Activated T-cell treated with anti-CD3 and anti-CD28 coated beads, Interleukin-2, amount 50 U/mL, for 1 hour (primary cell): ENCODE measurements at regions not wholly inside any gene's neighbourhood (a gene's known extent, or its start where the extent isn't known, plus 50 kb on each side); places are given as distances from the start of the nearest gene placed in this dataset.

Source experiments
- DNase-seq: peaks from one replicate; pipeline ENCODE4 v3.0.0-alpha.2; 2020

DNA sequence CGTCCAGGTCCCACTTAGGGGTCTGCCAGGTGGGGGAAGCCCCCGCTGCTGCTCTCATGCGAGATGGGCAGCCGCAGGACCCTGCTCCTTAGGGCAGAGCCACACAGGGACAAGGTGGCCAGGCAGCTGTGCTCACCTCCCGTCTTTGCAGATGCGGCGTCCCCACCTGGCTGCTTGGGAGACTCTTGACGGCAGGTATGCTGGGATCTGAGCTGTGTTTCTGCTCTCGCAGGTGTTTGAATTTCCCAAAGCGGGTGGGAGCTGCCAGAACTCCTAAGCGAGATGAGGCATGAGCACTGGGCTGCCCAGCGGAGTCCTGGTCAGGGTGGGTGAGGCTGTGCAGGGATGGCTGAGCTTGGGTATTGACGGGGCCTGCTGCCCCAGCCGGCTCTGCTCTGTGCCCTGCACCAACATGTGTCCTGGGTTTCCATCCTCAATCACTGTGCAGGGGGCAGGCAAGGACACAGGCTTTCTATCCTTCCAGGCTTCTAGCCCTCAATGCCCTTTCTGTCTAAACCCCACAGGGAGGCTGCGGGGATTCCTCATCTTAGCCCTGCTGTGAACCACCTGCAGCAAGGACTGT is 151.4 kb downstream of the ICE1 start:
- no peak for DNase-seq

DNA sequence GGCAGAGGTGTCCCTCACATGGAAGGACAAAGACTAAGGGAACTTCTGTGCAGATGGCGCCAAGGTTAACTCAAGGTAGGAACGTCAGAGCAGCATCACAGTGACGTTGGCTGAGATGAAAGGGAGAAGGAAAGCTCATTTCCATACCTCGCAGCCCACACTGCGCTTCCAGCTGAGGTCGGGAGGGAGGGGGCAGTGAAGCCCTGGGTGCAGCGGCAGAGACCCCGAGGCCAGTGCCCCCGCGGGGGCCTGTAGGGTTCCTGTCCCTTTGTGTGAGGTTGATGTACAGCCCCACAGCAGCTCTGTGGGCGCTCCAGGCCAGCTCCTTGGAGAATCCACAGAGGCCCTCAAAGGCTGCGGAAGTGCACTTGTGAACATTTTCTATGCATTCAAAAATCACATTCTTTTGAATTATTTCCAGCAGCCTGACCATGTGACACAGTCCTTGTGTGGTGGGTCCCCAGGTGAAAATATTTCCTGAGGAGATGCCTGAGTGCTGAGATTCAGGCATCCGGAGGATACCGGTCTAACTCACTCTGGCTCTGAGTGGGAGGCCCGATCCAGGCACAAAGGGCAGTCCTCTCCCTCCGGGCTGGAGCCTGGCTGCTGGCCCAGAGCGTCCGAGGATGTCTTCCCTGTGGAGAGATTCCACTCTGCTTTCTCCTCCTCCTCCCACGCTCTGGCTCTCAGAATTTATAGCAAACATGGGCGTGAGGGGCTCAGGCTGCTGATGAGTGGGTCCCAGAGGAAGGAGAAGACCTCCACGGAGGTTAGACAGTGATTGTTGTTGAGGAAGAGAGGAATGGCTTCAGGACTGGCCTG is 150.7 kb downstream of the ICE1 start:
- no peak for DNase-seq

DNA sequence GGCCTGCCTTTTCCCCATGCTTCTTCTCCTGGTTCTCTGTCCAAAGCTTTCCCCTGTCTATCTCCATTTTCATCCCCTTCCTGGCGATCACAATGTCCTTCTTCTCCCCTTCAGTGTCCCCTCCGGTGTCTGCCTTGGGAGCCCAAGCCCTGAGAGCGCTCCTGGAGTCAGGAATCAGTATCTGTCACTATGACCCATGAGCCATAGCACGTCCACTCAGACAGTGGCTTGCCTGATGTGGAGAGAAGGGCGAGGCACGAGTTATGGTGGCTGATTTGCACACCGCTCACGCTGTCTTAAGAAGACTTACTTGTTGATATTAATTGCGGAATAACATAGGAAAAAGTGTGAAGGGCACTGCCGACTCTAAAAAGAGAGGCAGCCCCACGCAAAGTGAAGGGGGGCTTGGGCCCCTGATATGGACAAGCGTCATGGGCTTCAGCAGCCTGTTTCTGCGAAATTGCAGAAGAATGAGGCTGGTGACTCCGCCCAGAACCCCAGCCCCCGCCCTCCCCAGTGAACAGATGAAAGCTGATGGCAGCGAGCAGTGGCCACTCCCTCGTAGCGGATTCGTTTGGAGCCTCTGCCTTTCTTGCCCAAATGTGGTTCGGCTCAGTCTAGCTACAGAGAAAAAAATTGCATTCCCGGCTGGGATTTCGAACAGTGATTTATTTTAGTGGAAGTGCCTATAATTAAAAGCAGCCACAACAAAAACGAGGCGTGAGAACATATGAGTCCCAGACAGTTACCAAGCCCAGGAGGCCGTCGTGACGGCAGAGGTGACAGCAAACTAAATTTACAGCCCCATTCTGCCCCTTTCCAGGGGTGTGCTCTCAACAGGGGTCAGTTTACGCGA is 149.8 kb downstream of the ICE1 start:
- DNase-seq, result no peak

DNA sequence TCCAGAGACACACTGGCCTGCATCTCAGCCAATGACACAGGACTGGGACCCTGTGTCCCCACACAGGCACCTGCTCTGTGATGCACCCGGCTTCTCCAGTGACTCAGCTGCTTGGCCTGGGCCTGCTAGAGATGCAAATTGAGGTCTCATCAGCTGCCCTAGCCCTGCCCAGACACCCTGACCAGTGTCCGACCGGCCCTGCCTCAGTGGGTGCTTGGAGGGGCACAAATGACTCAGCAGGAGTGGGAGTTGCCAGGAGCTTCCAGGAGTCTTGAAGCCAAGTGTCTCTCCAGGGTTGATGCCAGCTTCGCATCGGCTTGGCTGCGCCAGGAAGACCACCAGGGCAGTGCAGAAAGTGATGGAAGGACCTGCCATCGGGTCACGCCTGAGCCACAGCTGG is 148.2 kb downstream of the ICE1 start:
- no peak for DNase-seq

DNA sequence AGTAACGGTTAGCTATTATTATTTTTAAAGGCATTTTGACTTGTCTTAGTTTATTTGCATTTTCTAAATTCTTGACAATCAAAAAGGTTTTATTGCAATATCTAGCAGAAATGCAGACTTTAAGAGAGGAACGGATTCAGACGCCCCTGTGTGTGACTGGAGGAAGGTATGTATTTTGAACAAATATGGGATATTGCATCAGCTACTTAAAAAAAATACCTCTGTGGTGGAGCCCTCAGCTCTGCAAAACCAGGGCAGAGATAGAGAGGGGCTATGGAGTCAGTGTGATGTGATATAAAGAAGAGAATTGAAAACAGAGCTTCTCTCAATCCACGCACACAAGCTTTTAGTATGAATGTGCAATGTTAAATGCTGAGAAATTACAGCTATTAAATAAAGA is 142.4 kb downstream of the ICE1 start:
- DNase-seq, result no peak

DNA sequence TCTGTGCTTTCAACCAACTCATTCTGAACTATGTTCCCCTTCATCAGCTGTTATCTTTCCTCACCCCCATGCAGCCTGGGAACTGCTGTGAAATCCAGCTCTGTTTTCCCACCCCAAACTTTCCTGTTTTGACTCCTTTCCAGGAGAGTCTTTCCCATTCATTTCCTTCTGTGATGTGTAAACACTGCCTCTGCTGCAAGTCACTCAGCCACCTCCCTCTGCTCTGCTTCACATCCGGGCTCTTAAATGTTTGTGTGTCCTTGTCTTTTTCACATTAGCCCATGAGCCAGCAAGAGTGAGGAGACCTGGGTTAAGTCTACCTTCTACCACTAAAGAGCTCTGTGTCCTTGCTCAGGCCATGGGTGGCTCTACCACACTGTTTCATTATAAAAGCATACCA is 137.5 kb downstream of the ICE1 start:
- DNase-seq, result no peak

DNA sequence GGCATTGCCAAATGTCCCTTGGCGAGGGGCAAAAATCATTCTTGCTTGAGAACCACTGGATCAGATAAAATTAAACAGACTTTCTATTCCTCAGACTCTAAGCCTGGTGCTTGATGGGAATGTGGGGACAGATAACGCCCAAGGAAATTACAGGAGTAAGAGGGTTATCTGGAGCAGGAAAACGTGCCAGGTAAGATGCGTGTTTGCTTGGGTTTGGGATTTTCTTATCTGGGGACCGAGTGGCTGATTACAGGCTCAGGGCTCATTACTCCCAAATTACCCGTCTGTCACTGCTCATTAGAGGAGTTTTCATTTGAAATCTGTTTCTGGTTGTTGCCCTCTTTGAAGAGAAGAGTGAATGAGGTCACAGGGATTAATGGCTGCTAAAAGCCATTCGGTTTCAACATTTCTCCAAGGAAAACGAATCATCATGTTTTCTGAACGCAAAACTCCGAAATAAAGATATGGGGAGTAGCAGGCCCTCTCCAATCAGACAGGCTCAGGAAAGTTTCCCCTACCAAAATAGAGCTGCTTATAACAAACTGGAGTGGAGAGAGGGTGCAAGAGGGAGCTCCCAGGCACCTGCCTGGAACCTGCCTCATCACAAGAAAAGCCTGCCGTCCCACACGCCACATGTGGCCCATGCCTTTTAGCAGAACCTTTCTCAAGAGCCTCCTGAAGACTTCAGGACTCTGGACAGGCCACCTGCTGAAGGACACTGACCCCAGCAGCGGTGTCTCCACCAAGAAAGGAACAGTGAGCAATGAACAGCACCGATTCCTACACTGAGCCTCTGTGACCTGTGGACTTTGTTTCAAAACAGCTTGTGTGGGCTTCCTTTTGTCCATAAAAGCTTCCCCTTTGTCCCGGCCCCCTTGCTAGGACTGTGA is 136.4 kb downstream of the ICE1 start:
- no peak for DNase-seq

DNA sequence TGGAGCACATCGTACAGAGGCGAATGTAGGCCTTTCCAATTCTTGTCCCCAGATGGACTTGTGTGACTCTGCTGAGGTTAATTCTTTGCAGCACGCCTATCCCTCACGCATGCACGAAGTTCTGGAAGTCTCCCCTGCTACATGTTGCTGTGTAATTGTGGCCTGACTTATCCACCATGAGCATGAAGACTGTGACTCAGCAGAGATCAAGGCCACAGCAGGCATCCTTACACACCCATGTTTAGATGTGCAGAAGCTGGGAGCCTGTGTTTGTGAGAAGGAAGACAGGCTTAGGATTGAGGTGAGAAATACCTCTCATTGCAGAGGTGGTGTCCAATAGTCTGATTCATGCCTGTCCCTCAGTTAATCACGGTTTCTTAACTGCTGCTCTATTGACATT is 135.6 kb downstream of the ICE1 start:
- no peak for DNase-seq

DNA sequence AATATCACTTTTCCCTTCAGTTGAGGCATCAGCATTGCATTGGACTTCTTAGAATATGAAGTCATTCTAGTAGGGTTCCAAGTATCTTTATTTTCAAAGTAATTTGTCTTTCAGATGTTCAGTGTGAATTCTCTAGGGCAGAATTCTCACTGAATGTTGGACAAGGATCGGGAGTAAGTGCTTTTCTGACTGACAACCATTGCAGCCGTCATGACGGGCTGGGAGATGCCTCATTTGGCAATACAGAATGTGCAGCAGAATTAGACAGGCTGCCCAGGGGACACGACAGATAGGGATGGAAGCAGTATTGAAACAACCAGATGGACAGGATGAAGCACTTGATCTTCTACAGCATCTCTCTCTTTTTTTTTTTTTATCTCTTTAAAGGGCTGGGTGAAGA is 129.0 kb downstream of the ICE1 start:
- no peak for DNase-seq

DNA sequence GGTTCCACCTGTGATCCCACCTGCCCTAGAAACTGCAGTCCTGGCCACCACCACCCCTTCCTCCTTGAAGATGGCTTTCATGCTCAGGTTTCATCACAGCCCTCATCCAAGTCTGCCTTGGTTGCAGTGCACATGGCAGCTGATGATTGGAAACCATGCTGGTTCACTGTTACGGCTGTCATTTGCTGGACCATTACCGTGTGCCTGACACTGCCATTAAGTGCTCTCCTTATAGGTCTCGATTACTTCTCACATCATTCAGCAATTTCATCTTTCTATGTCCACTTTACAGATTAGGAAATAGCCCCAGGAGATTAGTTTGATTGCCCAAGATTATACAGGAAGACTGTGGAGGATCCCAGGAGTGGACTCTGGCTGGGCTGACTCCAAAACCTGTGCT is 123.9 kb downstream of the ICE1 start:
- no peak for DNase-seq

DNA sequence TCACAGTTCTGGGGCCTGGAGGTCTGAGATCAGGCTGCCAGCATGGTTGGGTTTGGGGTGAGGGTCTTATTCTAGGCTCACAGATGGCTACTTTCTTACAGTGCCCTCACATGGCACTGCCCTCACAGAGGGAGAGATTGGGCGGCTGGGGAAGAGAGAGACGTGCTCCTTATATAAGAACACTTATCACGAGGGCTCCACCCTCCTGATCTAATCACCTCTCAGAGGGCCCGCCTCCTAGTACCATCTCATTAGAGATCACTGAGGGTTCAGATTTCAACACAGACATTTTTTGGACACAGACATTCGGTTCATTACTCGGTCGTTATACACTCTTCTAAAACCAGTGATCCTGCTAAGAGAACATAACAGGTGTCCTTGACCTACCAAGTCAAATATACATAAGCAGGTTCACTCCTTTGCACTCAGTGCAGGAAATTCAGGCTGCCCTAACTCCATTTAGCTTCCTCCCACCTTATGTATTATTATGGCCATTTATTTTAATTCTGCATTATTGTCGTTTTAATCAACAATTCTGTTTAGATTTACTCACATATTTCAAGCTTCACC is 121.7 kb downstream of the ICE1 start:
- DNase-seq, result no peak

DNA sequence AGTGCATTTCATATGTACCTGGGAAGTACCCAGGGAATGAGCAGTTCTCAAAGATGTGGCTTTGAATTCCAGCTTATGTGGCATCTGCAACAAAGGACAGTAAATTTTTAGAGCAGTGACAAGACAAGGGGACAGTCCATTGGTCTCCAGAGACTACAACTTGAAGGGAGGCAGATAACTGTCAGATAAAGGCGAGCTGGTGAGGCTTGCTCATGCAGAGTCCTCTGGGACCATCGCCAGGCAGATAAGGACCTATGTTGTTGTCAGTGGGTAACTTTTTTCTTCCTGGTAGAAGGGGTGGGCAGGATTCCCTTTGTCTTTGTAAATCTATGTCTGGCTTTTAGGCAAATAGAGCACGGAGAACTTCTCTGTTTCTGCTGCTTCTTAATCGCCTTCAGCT is 120.2 kb downstream of the ICE1 start:
- no peak for DNase-seq

DNA sequence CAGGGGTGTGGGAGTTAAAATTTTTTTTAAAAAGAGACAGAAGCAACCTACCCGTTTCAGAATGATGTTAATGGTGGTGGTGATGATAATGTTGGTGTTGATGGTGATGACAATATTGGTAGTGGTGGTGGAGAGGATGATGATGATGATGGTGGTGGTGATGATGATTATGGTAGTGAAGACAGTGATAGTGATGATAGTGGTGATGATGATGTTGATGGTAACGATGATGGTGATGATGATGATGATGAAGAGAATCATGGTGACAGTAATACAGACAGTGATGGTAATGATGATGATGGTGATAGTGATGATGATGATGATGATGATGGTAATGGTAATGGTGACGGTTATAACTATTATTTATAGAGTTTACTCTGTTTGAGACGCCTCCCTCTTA is 117.6 kb downstream of the ICE1 start:
- DNase-seq, result no peak
